ENCODE measurements at regions not wholly inside any gene's neighbourhood (a gene's known extent, or its start where the extent isn't known, plus 50 kb on each side); places are given as distances from the start of the nearest gene placed in this dataset.
"Not testable (repeated sequence)": the region's sequence is repeated elsewhere in the genome, so short reads cannot be mapped to it uniquely, and the experiment has no call there.

DNA sequence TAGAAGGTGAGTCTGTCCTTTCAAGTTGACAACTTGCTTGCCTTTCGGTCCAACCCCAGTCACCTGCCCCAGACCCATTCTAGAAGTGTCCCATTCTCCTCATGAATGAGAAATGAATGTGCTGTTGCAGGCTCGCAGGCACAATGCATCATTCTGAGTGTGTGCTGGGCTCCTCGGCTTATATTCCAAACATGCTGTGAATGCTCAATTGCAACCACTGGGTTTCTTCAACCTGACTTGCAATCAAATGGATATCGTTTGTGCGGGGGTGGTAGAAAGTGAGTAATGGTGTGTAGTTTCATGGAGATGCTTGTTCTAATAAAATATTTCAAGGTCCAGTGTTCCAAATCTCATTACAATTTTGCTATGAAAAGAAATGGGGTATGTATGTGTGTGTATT is 256.6 kb upstream of the IL12B start:
- DNase-seq (ENCODE audit: low read depth in 2 of 2), result no peak

DNA sequence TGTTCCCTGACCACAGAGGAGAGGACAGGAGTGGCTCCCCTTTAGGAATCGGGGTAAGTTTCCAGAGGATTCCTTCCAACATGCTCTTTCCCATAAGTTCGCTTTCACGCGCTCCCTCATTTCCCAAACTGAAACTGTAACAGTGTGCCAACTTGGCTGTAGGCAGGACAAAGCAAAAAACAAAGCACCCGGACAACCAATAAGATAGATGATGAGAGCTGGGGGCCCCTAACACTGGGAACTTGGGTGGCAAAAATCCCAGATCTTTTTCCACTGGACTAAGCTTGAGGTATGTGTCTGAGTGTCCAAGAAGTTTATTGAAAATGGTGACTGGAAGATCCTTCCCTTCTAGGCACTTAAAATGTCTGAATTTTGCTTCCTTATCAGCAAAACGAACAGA is 258.7 kb upstream of the IL12B start:
- no peak for DNase-seq (ENCODE audit: low read depth in 2 of 2)

DNA sequence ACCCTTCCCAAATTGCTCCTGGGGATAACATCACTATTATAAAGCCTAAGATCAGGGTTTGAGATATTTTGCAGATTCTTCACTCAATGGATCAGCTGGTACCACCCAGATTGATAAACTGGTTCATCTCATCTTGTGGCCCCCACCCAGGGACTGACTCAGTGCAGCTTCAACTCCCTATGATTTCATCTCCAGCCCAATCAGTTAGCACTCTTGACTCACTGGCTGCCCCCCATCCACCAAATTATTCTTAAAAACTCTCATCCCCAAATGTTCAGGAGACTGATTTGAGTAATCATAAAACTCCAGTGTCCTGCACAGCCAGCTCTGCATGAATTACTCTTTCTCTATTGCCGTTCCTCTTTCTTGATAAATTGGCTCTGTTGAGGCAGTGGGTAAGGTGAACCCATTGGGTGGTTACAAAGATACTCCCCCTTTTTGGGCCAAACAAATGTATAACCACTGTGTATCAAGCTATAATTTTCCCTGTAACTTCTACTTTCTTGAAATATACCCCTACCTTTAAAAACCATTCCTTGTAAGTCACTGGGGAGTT is 263.3 kb upstream of the IL12B start:
- DNase-seq (ENCODE audit: low read depth in 2 of 2), result no peak

DNA sequence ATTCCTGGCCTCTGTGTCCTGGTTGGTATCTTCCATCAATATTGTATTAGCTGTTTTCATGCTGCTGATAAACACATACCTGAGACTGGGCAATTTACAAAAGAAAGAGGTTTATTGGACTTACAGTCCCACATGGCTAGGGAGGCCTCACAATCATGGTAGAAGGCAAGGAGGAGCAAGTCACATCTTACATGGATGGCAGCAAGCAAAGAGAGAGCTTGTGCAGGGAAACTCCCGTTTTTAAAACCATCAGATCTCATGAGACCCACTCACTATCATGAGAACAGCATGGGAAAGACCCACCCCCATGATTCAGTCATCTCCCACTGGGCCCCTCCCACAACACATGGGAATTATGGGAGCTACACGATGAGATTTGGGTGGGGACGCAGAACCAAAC is 265.3 kb upstream of the IL12B start:
- not testable (repeated sequence) for DNase-seq (ENCODE audit: low read depth in 2 of 2)

DNA sequence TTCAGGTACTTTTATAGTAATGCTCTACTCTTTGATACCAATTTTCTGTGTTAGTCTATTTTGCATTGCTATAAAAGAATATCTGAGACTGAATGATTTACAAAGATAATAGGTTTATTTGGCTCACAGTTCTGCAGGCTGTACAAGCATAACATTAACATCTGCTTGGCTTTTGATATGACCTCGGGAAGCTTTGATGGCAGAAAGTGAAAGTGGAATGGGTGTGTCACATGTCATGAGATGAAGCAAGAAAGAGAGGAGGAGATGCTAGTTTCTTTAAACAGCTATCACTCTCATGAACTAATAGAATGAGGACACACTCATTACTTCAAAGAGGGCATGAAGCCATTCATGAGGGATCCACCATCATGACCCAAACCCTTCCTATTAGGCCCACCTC is 270.9 kb upstream of the IL12B start:
- no peak for DNase-seq (ENCODE audit: low read depth in 2 of 2)

DNA sequence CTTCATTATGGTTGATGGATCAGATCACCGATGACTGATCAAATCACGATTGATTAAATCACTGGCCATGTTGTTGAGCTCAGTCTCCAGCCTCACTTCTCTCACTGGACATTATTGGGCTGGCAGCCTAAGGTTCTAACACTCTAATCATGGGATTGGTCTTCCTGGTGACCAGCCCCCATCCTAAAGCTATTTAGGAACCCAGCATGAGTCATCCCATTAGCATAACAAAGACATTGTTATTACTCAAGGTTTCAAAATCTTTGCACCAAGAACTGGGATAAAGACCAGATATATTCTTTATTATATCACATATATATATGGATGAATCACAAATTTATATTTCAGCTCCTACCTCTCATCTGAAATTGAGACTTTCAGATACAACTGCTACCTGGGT is 272.1 kb upstream of the IL12B start:
- no peak for DNase-seq (ENCODE audit: low read depth in 2 of 2)

DNA sequence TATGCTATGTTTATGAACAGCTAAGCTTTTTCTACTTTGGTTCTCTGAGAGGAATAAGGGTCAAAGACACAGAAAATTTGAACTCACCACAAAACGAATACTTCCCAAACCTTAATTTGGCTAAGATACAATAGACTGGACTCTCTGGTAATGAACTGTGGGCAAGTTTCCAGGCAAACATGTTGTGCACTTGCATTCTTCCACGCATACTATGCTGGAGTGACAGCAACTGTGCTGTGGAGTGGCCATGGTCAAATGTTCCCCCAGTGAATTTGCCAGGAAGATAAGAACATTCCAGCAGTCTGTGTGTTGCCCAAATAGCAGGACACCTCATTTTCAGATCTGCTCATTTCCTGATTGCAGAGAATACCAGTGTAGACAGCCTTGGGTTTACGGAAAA is 275.3 kb upstream of the IL12B start:
- no peak for DNase-seq (ENCODE audit: low read depth in 2 of 2)

DNA sequence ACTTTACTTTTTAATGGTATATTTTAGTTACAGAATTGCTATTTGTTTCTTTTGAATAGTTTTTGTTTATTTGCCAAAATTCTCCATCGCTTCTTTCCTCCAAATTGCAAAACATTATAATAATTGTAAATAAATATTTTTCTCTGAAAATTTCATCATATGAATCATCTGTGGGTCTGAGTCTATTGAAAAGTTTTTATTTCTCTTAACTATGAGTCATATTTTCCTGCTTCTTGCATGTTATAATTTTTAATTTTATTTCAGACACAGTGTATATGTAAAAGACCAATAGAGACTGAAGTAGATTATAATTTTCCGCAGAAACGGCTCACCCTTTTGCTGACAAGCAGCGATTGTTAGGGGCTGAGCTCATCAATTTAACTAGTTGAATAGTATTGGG is 279.1 kb upstream of the IL12B start:
- DNase-seq (ENCODE audit: low read depth in 2 of 2), result no peak

DNA sequence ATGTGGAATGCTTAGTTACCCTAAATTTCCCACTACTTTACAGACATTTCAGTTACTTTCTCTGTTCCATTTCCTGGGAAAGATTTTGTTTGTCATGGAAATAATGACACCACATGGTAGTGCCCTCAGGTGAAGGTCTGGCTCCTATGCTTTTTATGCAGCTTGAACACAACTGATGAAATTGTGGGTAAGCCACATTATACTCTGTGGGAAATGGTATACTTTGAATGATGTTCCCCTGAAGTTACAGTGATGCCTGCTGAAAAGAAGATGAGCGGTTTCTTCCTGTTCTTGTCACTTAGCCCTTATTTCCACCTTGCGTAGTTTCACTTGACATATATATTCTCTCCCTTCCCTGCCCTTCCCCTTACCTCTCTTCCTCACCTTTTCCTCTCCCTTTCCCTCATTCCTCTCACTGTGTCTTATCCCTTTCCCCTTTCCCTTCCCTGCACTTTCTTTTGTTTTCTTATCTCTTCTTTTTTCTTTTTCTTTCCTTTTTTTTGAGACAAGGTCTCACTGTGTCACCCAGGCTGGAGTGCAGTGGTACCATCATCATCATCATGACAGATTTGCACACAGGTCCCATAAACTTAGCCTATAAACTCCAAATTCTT is 280.8 kb upstream of the IL12B start:
- no peak for DNase-seq (ENCODE audit: low read depth in 2 of 2)

DNA sequence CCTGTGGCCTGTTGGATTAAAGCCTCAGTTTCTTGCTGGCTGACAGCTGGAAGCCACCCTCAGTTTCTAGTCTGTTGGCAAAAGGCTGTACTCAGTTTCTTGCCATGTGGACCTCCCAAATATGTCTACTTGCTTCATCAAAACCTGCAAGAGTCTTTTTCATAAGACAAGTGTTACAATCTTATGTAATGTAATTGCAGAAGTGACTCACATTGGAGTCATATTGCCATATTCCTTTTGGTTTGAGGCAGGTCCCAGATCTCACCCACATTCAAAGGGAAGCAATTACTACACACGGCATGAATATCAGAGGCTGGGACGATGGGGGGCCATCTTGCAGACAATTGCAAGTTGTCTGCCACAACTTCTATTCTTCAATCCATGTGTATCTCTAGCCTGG is 286.7 kb upstream of the IL12B start:
- DNase-seq (ENCODE audit: low read depth in 2 of 2), result no peak

DNA sequence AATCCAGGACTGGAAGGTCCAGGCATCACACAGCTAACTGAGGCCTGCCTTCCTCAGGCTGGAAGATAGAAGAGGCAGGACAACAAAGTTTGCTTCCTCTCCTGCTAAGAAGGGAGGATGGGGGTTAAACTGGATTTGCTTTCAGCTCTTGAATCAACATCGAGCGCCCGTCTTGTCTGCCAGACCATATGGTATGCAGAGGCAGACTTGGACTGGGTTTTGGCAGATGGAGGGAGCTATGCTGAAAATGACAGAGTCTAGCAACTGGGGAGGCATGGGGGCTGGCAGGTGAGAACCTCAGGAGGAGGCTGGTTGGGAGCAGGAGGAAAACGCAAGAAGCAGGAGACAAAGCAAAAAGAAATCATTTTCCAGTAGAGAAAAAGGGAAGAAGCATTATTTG is 289.5 kb upstream of the IL12B start:
- no peak for DNase-seq (ENCODE audit: low read depth in 2 of 2)

DNA sequence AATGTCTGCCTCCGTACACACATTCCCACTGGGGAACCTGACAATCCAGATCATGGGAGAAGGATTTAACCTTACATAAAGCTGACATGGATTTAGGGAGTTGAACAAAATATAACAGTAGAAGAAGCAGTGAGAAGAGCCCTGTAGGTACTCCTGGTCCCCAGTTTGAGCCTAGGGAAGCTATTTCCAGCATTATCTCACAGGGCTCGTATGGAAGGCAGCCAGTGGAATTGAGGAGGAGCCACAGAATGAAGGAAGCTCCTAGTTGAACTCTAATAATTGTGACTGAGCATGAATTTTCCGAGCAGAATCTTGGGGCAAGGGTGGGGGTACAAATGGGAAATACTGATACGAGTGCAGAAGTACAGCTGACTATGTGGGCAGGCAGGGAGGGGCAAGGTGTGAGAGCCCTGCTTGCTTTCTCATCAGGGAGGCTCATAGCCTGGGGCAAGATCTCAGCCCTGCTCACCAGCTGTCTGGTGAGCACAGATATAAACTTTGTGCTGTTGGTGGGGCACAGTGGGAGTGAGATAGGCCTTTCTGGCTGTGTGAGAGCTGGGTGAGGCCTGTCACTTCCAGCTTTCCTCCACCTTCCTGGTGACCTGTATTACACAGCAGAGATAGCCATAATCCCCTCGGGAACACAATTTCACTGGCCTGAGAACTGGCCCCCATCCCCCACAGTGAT is 290.7 kb upstream of the IL12B start:
- no peak for DNase-seq (ENCODE audit: low read depth in 2 of 2)

DNA sequence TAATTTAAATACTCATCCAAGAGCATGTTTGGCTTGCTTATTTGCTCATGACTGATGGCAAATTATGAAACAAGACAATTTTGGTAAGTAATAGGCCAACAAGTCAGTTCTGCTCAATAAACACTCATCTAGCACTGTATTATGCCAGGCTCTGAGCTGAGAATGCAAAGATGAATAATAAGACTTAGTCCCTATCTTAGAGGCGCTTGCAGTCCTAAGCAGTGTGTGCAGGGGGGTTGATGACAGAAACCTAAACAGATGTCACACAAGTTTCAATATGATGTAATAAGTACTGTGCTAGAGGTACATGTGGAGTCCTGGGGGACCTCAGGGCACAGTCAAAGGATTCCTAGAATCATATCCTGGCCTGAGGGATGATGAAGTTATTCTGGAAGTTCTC is 287.6 kb upstream of the ADRA1B start:
- DNase-seq (ENCODE audit: low read depth in 2 of 2), result no peak

DNA sequence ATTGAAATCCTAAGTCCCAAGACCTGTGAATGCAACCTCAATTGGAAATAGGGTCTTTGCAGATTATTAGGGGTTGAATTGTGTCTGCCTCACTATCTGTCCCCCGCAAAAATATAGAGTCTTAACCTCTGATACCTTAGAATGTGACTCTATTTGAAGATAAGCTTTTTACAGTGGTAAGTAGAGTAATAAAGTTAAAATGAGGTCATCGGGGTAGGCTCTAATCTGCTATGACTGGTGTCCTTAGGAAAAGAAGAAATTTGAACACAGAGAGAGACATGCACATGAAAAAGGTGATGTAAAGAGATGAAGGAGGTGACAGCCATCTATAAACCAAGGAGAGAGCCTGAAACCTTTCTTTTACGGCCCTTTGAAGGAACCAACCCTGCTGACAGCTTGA is 287.1 kb upstream of the ADRA1B start:
- no peak for DNase-seq (ENCODE audit: low read depth in 2 of 2)

DNA sequence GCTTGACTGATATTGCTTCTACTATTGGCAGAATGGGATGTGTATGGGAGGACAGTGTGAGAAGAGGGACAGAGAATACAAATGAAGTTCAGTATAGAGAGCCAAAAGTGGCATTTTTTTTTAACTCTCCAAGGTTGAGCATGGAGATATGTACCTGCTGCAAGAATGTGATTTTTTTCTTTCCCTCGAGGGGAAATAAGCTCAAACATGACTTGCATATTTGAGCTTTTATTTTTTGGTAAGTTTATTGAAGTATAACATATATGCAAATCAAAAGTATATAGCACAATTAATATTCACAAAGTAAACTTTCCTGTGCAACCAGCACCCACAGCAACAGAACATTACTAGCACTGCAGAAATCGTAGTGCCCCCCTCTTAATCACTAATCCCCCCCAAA is 285.7 kb upstream of the ADRA1B start:
- no peak for DNase-seq (ENCODE audit: low read depth in 2 of 2)

DNA sequence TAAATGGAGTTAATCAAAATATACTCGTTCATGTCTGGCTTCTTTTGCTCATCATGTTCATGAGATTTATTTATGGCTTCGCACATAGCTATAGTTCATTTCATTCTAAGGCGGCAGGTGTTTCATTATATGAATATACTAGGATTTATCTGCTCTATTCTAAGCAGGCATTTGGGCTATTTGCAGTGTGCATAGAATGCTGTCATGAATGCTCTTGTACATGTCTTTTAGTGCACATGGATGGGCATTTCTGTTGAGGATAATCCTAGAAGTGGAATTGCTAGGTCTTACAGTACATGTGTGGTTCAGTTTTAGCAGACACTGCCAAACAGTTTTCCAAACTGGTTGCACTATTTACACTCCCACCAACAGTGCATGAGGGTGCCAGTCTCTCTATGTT is 285.3 kb upstream of the ADRA1B start:
- DNase-seq (ENCODE audit: low read depth in 2 of 2), result no peak

DNA sequence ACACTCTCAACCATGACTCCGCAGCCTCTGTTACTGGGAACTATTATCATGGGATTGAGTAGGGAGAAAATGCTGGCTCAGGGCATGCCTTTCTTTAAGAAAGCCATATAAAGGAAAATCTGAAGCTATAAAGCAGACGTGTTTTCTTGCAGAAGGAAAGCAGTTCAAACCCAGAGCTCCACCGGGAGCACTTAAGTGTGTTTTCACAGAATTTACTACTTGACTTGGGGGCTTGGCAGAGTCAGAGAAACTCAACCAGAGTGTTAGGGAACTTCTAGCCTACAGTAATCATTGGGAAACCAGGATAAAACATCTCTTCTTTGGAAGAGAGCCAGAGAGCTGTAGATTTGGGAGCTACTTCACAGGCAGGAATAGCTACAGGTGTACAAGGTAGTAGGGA is 283.4 kb upstream of the ADRA1B start:
- no peak for DNase-seq (ENCODE audit: low read depth in 2 of 2)

DNA sequence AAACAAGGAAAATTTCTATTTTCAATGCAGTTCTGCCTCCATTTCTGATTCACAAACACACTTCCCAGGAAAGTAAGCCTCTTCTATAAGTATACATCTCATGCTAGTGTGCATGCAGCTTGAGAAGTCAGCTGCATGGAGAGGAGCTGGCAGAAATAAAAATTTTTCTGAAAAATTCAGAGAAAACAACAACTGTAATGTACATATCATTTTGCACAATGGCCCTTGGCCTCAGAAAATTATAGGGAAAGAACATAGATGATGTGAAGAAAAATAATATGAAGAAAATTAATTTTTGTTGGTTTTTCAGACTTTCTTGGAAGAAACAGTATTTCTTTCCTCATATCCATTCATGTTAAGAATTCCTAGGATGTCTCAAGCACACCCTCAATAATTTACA is 277.8 kb upstream of the ADRA1B start:
- DNase-seq (ENCODE audit: low read depth in 2 of 2), result no peak

DNA sequence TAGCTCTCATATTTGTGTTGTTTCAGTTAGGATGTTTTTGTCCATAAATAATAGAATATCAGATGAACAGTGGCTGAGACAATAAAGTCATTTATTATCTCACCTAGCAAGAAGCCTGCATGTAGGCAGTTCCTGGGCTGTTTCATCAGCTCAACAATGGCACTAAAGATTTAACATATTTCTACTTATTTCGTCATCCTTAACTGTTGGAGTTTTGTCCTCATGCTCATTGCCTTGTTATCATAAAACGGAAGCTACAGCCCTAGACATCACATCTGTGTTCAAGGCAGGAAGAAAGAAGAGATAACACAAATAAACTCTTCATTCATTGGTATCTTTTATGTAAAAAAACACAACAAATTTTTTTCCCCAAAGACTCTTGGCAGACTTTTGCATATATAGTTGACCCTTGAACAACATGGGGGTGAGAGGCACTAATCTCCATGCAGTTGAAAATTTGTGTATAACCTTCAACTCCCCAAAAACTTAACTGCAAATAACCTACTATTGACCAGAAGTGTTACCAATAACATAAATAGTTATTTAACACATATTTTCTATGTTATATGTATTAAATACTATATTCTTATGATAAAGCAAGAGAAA is 277.2 kb upstream of the ADRA1B start:
- no peak for DNase-seq (ENCODE audit: low read depth in 2 of 2)

DNA sequence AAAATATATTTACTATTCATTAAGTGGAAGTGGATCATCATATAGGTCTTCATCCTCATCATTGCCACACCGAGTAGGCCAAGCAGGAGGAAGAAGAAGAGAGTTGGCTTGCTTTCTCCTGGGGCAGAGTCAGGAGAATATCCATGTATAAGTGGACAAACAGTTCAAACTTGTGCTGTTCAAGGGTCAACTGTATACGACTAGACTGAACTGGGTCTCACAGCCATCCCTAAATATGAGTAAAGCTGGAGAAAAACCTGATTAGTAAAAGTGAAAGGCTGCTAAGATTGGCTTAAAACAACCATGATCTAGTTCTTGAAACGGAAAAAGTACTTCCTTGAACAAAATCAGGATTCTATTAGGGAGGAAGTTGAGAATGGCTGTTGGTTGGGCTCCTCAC is 276.7 kb upstream of the ADRA1B start:
- no peak for DNase-seq (ENCODE audit: low read depth in 2 of 2)

DNA sequence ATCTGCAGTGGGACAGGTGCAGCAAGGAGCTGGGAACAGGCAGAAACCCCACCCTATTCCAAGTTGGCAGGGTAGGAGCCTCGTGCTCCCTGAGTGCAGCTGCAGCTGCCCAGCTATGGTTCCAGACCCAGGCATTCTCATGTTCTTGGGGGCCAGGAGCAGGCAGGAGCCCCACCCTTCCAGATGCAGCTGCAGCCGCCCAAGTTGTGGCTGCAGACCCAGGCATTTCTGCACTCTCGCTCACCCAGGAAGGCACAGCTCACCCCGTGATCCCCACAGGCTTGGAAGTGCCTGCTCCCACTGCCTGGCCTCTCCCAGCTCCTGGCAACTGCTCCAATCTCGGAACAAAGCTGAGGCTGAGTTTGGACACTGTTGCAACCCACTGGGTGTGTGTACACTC is 275.8 kb upstream of the ADRA1B start:
- no peak for DNase-seq (ENCODE audit: low read depth in 2 of 2)

DNA sequence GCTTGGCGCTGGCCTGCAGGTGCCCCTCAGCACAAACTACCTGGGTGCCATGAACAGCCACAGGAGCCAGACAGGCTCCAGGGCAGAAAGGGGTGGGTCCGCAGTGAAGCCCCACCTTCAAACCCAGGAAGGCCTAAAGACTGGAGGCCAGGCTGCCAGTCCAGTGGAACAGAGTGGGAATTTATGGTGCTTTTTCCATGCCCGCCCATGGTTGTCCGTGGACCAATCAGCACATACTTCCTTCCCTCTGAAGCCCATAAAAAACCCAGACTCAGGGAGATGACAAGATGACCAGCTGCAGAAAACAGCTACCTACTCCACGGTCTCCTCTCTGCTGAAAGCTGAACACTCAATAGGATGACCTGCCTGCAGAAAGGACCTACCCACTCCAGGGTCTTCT is 275.4 kb upstream of the ADRA1B start:
- DNase-seq (ENCODE audit: low read depth in 2 of 2), result no peak

DNA sequence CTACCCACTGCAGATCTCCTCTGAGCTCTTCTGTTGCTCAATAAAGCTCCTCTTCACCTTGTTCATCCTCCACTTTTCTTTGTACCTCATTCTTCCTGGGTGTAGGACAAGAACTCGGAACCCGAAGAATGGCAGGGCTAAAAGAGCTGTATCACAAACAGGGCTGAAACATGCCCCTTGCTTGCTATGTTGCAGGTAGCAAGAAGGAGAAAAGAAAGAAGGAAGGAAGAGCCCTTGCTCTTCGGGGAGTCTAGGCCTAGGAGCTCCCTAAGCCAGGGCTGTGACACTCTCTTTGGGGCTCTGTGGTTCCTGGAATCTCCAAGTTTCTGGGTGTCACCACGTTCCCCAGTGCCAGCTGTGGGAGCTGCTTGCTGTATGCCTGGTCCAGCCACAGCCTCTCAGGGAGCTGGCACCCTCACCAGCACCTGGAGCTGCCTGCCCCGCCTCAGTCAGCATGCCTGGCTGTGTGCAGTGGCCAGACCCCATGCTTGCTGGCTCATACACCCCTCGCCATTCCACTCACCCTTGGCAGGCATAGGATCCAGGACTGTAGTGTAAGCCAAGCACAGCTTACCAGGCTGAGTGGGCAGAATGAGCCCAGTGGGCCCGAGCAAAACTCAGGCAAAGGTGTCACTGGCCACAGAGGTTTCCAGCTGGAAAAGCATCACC is 274.8 kb upstream of the ADRA1B start:
- DNase-seq (ENCODE audit: low read depth in 2 of 2), result no peak
